Effector memory CD8-positive, alpha-beta T cell (primary cell): ENCODE measurements at regions not wholly inside any gene's neighbourhood (a gene's known extent, or its start where the extent isn't known, plus 50 kb on each side); places are given as distances from the start of the nearest gene placed in this dataset.

ENCODE experiments used
- ATAC-seq: fragments of 150-1000 bp; cut with Tn5 transposase; replicated peaks from 2 replicates; pipeline ENCODE4 v1.10.0; 2021; ENCODE audit warnings: mild to moderate bottlenecking, moderate library complexity
- DNase-seq, 3 experiments: peaks; one replicate each; pipeline ENCODE4 v3.0.0; 2021
- H3K27ac Mint-ChIP-seq, 2 donors: one replicate each; pipeline ENCODE4 v1.8.0; 2022; ENCODE audit warnings: mild to moderate bottlenecking in 2 of 2, mixed read lengths in 2 of 2, moderate library complexity in 2 of 2
- H3K27me3 Mint-ChIP-seq, 2 donors: one replicate each; pipeline ENCODE4 v1.8.0; 2022; ENCODE audit warnings: mixed read lengths in 2 of 2
- H3K36me3 Mint-ChIP-seq: one replicate; pipeline ENCODE4 v1.8.0; 2022; ENCODE audit warnings: mild to moderate bottlenecking, moderate library complexity, mixed read lengths; ENCODE audit not compliant: insufficient read depth
- H3K4me1 Mint-ChIP-seq, 2 donors: one replicate each; pipeline ENCODE4 v1.8.0; 2022; ENCODE audit warnings: low read depth in 2 of 2, mixed read lengths in 2 of 2
- H3K4me3 Mint-ChIP-seq, 2 donors: one replicate each; pipeline ENCODE4 v1.8.0; 2022; ENCODE audit warnings: mild to moderate bottlenecking in 2 of 2, mixed read lengths in 2 of 2, moderate library complexity in 2 of 2
- H3K9me3 Mint-ChIP-seq, 2 donors: one replicate each; pipeline ENCODE4 v1.8.0; 2022; ENCODE audit warnings: mixed read lengths in 2 of 2

DNA sequence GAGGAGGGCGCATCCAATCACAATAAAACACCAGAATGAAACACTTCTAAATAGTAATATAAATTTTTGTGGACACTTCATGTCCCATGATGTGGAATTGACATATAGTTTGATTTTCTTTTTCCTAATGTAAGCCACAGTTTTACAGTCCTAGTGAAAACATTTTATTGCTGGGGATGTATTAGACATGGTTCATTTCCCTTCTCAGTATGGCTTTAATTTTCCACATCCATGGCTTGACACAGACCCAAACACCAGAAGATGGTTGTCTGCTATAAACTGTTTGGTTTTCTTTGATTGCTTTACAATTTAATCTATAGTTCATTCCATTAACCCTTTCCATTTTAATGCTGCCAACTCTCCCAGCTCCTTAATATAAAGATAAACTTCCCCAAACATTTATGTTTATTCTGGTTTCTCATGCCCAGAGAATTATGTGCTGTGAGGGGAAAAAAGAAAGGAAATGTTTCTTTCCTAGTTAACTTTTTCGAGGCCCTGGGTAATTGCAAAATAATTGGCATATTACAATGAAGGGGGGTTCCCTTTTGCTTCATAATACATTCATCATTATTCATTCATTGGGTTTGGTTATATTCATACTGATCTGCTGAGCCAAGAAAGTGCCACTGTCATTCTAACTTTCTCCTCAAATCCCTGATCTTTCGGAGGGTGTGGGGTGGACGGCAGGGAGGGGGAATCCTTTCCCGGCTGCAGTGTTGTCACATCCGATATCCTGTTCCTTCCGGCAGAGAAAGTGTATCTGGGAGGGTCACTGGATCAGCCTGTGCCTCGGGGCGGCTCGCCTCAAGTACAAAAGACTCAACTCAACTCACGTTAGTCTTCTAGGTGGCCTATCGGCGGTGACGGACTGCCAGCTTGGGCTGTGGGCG lies 127.6 kb upstream of the TFAP2D start:
- H3K4me1 Mint-ChIP-seq = no peaks in the 10 kb centered on the region
- H3K4me3 Mint-ChIP-seq = no peak overlapping the region
- ATAC-seq = no peak
- H3K9me3 Mint-ChIP-seq = peaks cover 4 to 12% of the 10 kb centered on the region in 2 donors
- DNase-seq = no peak
- no peak overlapping the region for H3K27ac Mint-ChIP-seq
- H3K36me3 Mint-ChIP-seq = peaks cover under 1% of the 10 kb centered on the region
- H3K27me3 Mint-ChIP-seq = no peaks in the 10 kb centered on the region

DNA sequence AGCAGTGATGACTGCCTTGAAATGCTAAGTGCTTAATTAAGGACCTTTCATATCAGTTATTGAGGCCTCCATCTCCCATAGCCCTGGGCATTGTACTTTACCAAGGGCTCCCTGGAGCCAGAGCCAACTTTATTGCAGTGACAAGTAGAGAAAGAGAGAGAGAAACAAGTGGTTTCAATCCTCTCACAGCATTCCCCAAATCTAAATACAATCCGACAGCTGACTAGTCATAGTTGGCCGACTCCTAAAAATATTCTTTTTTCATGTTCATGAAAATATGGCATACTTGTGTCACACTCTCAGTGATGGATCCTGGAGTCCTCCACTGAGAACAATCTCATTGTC lies 127.0 kb upstream of the TFAP2D start:
- Mint-ChIP-seq H3K36me3 (peaks cover 2% of the 10 kb centered on the region), H3K4me3 (no peak overlapping the region), H3K4me1 (no peaks in the 10 kb centered on the region), H3K27ac (no peak overlapping the region), H3K27me3 (no peaks in the 10 kb centered on the region), H3K9me3 (peaks cover 2 to 12% of the 10 kb centered on the region in 2 donors)
- ATAC-seq (no peak), DNase-seq (no peak)

GRCh38 chr6:50589751-50590470 lies 123.4 kb upstream of the TFAP2D start:
- peaks cover 2% of the 10 kb centered on the region for H3K36me3 Mint-ChIP-seq
- no peaks in the 10 kb centered on the region for H3K27me3 Mint-ChIP-seq
- H3K27ac Mint-ChIP-seq = no peak overlapping the region
- DNase-seq (no peak), ATAC-seq (no peak)
- peaks cover 2 to 10% of the 10 kb centered on the region in 2 donors for H3K9me3 Mint-ChIP-seq
- no peak overlapping the region for H3K4me3 Mint-ChIP-seq
- no peaks in the 10 kb centered on the region for H3K4me1 Mint-ChIP-seq

- Mint-ChIP-seq H3K27ac (no peak overlapping the region), H3K27me3 (no peaks in the 10 kb centered on the region), H3K9me3 (peaks cover 3 to 10% of the 10 kb centered on the region in 2 donors), H3K4me1 (no peaks in the 10 kb centered on the region), H3K4me3 (no peak overlapping the region), H3K36me3 (peaks cover 2% of the 10 kb centered on the region)
- DNase-seq (no peak), ATAC-seq (no peak)
Observed at GRCh38 chr6:50591135-50591534, 122.2 kb upstream of the TFAP2D start.

DNA sequence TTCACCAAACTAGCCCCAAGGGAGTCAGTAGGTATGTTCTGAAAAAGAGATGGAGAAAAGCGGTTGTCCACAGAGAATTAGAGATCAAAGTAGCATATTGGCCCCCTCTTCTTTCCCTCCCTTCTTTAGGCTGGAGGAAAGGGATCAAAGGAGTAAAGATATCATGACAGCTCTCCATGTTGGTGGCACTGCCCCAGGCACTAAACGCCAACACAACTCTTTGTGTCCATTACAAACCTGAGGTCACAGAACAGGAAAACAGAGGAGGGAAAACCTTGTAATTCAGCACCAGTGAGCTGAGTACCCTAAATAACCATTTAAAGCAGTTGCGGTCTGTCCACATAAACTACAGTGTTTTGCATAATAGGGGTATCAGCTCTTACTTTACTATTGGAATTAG lies 113.0 kb upstream of the TFAP2D start:
- Mint-ChIP-seq H3K4me3 (no peak overlapping the region), H3K9me3 (peaks cover 0 to 10% of the 10 kb centered on the region in 2 donors), H3K27ac (no peak overlapping the region), H3K4me1 (no peaks in the 10 kb centered on the region), H3K27me3 (no peaks in the 10 kb centered on the region), H3K36me3 (no peaks in the 10 kb centered on the region)
- ATAC-seq (no peak), DNase-seq (no peak)

- no peaks in the 10 kb centered on the region for H3K36me3 Mint-ChIP-seq
- ATAC-seq (no peak), DNase-seq (no peak)
- peaks cover 0 to 7% of the 10 kb centered on the region in 2 donors for H3K9me3 Mint-ChIP-seq
- H3K4me1 Mint-ChIP-seq = no peaks in the 10 kb centered on the region
- no peak overlapping the region for H3K4me3 Mint-ChIP-seq
- H3K27me3 Mint-ChIP-seq = no peaks in the 10 kb centered on the region
- no peak overlapping the region for H3K27ac Mint-ChIP-seq
Observed at GRCh38 chr6:50602292-50602691, 111.0 kb upstream of the TFAP2D start.

DNA sequence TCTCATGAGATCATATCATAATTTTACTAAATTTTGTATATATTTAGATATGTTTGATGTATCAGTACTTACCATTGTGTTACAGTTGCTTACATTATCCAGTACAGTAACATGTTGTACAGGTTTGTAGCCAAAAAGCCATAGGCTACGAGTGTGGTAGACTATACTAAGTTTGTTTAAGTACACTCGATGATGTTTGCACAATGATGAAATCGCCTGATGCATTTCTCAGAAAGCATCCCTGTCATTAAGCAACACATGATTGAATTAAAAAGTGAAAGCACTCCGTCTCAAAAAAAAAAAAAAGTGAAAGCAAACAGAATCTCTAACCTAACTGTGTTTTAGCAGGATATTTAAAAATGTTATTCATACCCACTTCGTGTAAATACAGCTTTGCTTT lies 104.9 kb upstream of the TFAP2D start:
- Mint-ChIP-seq H3K27ac (no peak overlapping the region), H3K27me3 (no peaks in the 10 kb centered on the region), H3K4me1 (no peaks in the 10 kb centered on the region), H3K9me3 (no peaks in the 10 kb centered on the region), H3K36me3 (no peaks in the 10 kb centered on the region), H3K4me3 (no peak overlapping the region)
- DNase-seq = no peak
- ATAC-seq = no peak

DNA sequence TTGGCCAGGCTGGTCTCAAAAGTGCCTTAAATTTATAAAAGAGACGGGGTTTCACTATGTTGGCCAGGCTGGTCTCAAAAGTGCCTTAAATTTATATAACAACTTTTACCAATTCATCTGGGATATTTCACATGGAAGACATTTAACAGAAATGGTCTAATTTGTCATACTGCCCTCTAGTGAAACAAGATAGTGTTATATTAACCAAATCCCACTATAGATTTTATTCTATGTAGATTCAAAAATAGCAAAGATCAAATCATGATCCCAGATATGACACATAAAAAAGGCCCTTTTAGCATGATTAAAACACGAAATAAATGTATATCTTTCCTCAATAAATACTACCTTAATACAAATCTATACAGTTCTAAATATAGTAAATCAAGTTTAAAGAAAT lies 102.8 kb upstream of the TFAP2D start:
- H3K4me1 Mint-ChIP-seq = no peaks in the 10 kb centered on the region
- H3K4me3 Mint-ChIP-seq = no peak overlapping the region
- H3K36me3 Mint-ChIP-seq = peaks cover 4% of the 10 kb centered on the region
- no peak overlapping the region for H3K27ac Mint-ChIP-seq
- DNase-seq (no peak), ATAC-seq (no peak)
- H3K9me3 Mint-ChIP-seq = peaks cover 0 to 10% of the 10 kb centered on the region in 2 donors
- H3K27me3 Mint-ChIP-seq = no peaks in the 10 kb centered on the region

DNA sequence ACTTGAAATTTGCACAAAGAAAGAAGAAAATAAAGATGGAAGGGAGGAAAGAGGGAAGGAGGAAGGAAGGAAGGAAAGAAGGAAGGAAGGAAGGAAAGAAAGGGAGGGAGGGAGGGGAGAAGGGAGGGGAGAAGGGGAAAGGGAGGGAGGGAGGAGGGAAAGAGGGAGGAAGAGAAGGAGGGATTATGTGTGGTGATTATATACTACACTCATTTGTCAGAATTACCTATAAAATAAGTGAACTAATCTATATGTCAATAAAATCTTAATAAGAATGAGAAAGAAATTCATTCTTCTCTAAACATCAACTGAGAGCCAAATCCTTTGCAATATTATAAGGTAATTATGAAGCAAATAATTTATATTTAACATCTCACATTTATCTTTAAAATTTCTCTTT lies 77.9 kb upstream of the TFAP2D start:
- Mint-ChIP-seq H3K27ac (no peak overlapping the region), H3K9me3 (peaks cover 8 to 9% of the 10 kb centered on the region in 2 donors), H3K4me1 (no peaks in the 10 kb centered on the region), H3K27me3 (no peaks in the 10 kb centered on the region), H3K4me3 (no peak overlapping the region), H3K36me3 (no peaks in the 10 kb centered on the region)
- no peak for ATAC-seq
- no peak for DNase-seq

DNA sequence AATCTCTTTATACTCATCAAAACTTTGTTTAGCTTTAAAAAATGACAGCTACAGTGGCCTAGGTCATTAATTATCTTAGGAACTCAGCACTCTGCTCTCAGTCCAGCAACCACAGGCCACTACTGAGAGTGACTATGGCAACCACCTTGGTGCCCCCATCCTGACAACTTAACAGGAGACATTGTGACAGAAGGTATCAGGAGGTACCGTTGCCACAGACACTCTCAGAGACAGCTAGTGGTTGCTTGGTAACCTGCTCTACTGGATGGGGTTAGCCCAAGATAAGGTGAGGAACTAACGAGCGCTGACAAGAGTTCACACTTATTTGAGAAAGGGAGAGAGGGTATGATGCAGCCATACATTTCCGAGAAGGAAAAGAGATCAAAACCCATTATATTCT lies 76.1 kb upstream of the TFAP2D start:
- Mint-ChIP-seq H3K9me3 (peaks cover 7 to 8% of the 10 kb centered on the region in 2 donors), H3K27ac (no peak overlapping the region), H3K4me1 (no peaks in the 10 kb centered on the region), H3K4me3 (no peak overlapping the region), H3K36me3 (no peaks in the 10 kb centered on the region), H3K27me3 (no peaks in the 10 kb centered on the region)
- DNase-seq (no peak), ATAC-seq (no peak)

- ATAC-seq = no peak
- no peak overlapping the region for H3K27ac Mint-ChIP-seq
- H3K9me3 Mint-ChIP-seq = peaks cover 10 to 25% of the 10 kb centered on the region in 2 donors
- H3K36me3 Mint-ChIP-seq = no peaks in the 10 kb centered on the region
- no peak for DNase-seq
- no peak overlapping the region for H3K4me3 Mint-ChIP-seq
- H3K4me1 Mint-ChIP-seq = no peaks in the 10 kb centered on the region
- H3K27me3 Mint-ChIP-seq = no peaks in the 10 kb centered on the region
Observed at GRCh38 chr6:50649086-50649485, 64.2 kb upstream of the TFAP2D start.

- Mint-ChIP-seq H3K9me3 (peaks cover 10 to 18% of the 10 kb centered on the region in 2 donors), H3K4me1 (no peaks in the 10 kb centered on the region), H3K27me3 (no peaks in the 10 kb centered on the region), H3K36me3 (no peaks in the 10 kb centered on the region), H3K4me3 (no peak overlapping the region), H3K27ac (no peak overlapping the region)
- DNase-seq (no peak), ATAC-seq (no peak)
Observed at GRCh38 chr6:50653253-50653652, 60.1 kb upstream of the TFAP2D start.

- H3K9me3 Mint-ChIP-seq = peaks cover 12 to 21% of the 10 kb centered on the region in 2 donors
- DNase-seq = no peak
- no peaks in the 10 kb centered on the region for H3K4me1 Mint-ChIP-seq
- H3K27me3 Mint-ChIP-seq = no peaks in the 10 kb centered on the region
- ATAC-seq = no peak
- H3K36me3 Mint-ChIP-seq = peaks cover 3% of the 10 kb centered on the region
- H3K4me3 Mint-ChIP-seq = no peak overlapping the region
- no peak overlapping the region for H3K27ac Mint-ChIP-seq
Observed at GRCh38 chr6:50654155-50654554, 59.2 kb upstream of the TFAP2D start.

GRCh38 chr6:50655848-50656453 lies 57.4 kb upstream of the TFAP2D start:
- ATAC-seq (no peak), DNase-seq (no peak)
- Mint-ChIP-seq H3K4me1 (no peaks in the 10 kb centered on the region), H3K36me3 (peaks cover 3% of the 10 kb centered on the region), H3K9me3 (peaks cover 12 to 17% of the 10 kb centered on the region in 2 donors), H3K27ac (no peak overlapping the region), H3K4me3 (no peak overlapping the region), H3K27me3 (no peaks in the 10 kb centered on the region)
